H1 (cell line): ENCODE measurements at regions not wholly inside any gene's neighbourhood (a gene's known extent, or its start where the extent isn't known, plus 50 kb on each side); places are given as distances from the start of the nearest gene placed in this dataset.

Source experiments
- EGR1 ChIP-seq: IDR thresholded peaks from 2 replicates; pipeline ENCODE4 v1.6.1; 2011; ENCODE audit warnings: low read depth, low read length, borderline replicate concordance
- TCF12 ChIP-seq: IDR thresholded peaks from 2 replicates; pipeline ENCODE4 v1.6.1; 2011; ENCODE audit warnings: low read depth, mild to moderate bottlenecking, low read length

GRCh38 chr11:130815956-130816355 is 100.3 kb downstream of the SNX19 start (continued):
- TF ChIP-seq EGR1: no peak
- TF ChIP-seq TCF12: no peak
